CD8-positive, alpha-beta memory T cell (primary cell): ENCODE measurements at regions not wholly inside any gene's neighbourhood (a gene's known extent, or its start where the extent isn't known, plus 50 kb on each side); places are given as distances from the start of the nearest gene placed in this dataset.

Experiments
- CTCF ChIA-PET: fragments of 350-600 bp; sonication (Branson Sonifier 250); formaldehyde crosslinking; loops from one replicate; lab custom pipeline; 2021; ENCODE audit warnings: antibody characterized with exemption; lab: Charles Lee
- POLR2A ChIA-PET: fragments of 350-600 bp; sonication (Branson Sonifier 250); formaldehyde crosslinking; loops from one replicate; lab custom pipeline; 2021; ENCODE audit warnings: antibody characterized with exemption; lab: Charles Lee
- DNase-seq, 5 donors: peaks; one replicate each; pipeline versions ENCODE4 v3.0.0 to v3.0.0-alpha.2; 2020 to 2022; ENCODE audit warnings: mixed read lengths in 1 of 5
- H3K27ac ChIP-seq: one replicate; pipeline ENCODE4 v1.7.0; 2013; ENCODE audit warnings: low read depth, mild to moderate bottlenecking, low read length, moderate library complexity
- H3K27me3 ChIP-seq: 2 replicates; pipeline ENCODE4 v1.7.0; 2013; ENCODE audit warnings: low read length, mild to moderate bottlenecking; ENCODE audit not compliant: insufficient read depth, poor library complexity, severe bottlenecking
- H3K36me3 ChIP-seq: 2 replicates; pipeline ENCODE4 v1.7.0; 2013; ENCODE audit warnings: mild to moderate bottlenecking, low read length, moderate library complexity; ENCODE audit not compliant: insufficient read depth
- H3K4me1 ChIP-seq: 2 replicates; pipeline ENCODE4 v1.7.0; 2013; ENCODE audit warnings: mild to moderate bottlenecking, low read length, moderate library complexity; ENCODE audit not compliant: insufficient read depth
- H3K4me3 ChIP-seq: 2 replicates; pipeline ENCODE4 v1.7.0; 2013; ENCODE audit warnings: mild to moderate bottlenecking, low read length
- H3K9me3 ChIP-seq: 2 replicates; pipeline ENCODE4 v1.7.0; 2013; ENCODE audit warnings: mild to moderate bottlenecking, low read length
- H3K27ac Mint-ChIP-seq, 8 donors: one replicate each; pipeline ENCODE4 v1.8.0; 2020 to 2021; ENCODE audit warnings: mixed read lengths in 8 of 8, mild to moderate bottlenecking in 6 of 8, inconsistent platforms in 3 of 8, moderate library complexity in 3 of 8
- H3K27me3 Mint-ChIP-seq, 2 donors: one replicate each; pipeline ENCODE4 v1.8.0; 2020 to 2021; ENCODE audit warnings: mixed read lengths in 2 of 2, mild to moderate bottlenecking in 1 of 2, moderate library complexity in 1 of 2
- H3K36me3 Mint-ChIP-seq, 3 donors: one replicate each; pipeline ENCODE4 v1.8.0; 2020 to 2021; ENCODE audit warnings: mixed read lengths in 3 of 3, inconsistent platforms in 1 of 3, mild to moderate bottlenecking in 1 of 3
- H3K4me1 Mint-ChIP-seq, 3 donors: one replicate each; pipeline ENCODE4 v1.8.0; 2020 to 2021; ENCODE audit warnings: mixed read lengths in 3 of 3, inconsistent platforms in 1 of 3, mild to moderate bottlenecking in 1 of 3
- H3K4me3 Mint-ChIP-seq, 7 donors: one replicate each; pipeline ENCODE4 v1.8.0; 2020 to 2021; ENCODE audit warnings: mixed read lengths in 7 of 7, mild to moderate bottlenecking in 6 of 7, moderate library complexity in 4 of 7, inconsistent platforms in 2 of 7
- H3K9me3 Mint-ChIP-seq, 5 donors: one replicate each; pipeline ENCODE4 v1.8.0; 2020 to 2022; ENCODE audit warnings: mixed read lengths in 5 of 5, mild to moderate bottlenecking in 3 of 5, moderate library complexity in 2 of 5, inconsistent platforms in 1 of 5

DNA sequence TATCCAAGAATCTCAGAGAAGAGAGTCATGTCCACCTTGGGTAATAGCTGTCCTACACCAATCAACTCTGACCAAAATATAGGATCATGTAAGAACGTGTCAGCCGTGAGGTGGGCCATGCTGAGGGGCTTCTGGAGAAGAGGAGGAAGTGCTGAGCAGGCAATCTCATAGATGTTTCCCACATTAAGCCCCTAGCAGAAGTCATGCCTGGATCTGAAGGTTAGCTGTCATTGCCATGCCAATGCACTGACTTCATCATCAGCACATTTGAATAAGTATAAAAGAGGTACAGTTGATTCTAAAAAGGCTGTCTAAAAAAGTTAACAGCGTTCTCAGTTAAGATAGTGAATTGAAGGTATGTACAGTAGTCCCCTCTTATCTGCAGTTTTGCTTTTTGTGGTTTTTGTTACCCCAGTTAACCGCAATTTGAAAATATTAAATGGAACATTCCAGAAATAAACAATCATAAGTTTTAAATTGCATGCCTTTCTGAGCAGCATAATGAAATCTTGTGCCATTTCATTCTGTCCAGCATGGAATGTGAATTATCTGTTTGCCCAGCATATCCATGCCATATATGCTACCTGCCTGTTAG, 67.2 kb upstream of the TMEM17 start:
- ChIA-PET POLR2A (no interaction called here), CTCF (no interaction called here)
- Mint-ChIP-seq H3K27ac (no peak overlapping the region), H3K4me1 (peaks cover 0 to 5% (median 3%) of the 10 kb centered on the region in 3 donors), H3K9me3 (no peaks in the 10 kb centered on the region), H3K36me3 (no peaks in the 10 kb centered on the region), H3K4me3 (no peak overlapping the region), H3K27me3 (peaks cover 24 to 37% of the 10 kb centered on the region in 2 donors)
- no peak for DNase-seq
- no peaks in the 10 kb centered on the region for H3K9me3 ChIP-seq
- H3K4me3 ChIP-seq = no peak overlapping the region
- H3K36me3 ChIP-seq = no peaks in the 10 kb centered on the region
- H3K27me3 ChIP-seq = peaks cover 6% of the 10 kb centered on the region
- no peak overlapping the region for H3K27ac ChIP-seq
- H3K4me1 ChIP-seq = no peaks in the 10 kb centered on the region

DNA sequence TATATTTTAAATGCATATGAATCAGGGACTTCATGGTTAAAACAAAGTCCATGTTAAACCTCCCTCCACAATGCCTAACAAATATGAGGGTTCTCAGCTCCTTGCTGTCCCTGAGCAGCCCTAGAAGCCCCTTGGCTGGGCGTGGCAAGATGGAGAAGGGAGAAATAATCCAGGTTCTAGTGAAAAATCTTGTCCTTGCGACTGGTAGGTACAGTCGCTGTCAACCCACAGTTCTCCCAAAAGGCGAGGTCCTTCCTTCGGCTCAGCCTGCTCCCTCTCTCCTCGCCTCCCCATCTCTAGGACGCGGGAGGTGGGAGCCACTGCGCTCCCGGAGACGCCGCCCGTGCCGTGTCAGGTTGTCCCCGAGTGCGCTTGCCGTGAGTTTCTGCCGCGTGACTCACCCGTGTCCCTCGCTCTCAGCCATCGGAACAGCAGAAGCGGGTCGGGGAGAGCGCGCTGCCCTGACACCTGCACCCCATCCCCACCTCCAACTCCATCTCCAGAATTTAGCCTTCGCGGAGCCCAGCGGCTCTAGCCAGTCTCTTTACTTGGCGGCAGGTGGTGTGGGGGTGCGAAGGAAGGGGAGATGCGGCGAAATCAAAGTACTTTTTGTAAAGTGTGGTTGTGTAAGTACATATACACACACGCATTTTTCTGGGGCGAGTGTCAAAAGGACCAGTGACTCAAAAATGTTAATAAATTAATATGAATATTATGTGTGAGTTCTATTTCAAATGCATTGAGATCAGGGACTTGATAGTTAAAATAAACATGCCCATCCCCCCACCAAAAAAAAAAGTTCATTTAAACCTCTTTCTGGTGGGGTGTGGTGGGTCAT, 65.1 kb upstream of the TMEM17 start:
- Histone ChIP-seq H3K4me1 (no peaks in the 10 kb centered on the region), H3K4me3 (no peak overlapping the region), H3K36me3 (no peaks in the 10 kb centered on the region), H3K9me3 (no peaks in the 10 kb centered on the region), H3K27me3 (peaks cover 6% of the 10 kb centered on the region), H3K27ac (no peak overlapping the region)
- ChIA-PET CTCF (no interaction called here), POLR2A (no interaction called here)
- no peaks in the 10 kb centered on the region for H3K9me3 Mint-ChIP-seq
- no peak for DNase-seq
- H3K4me3 Mint-ChIP-seq = no peak overlapping the region
- H3K36me3 Mint-ChIP-seq = no peaks in the 10 kb centered on the region
- H3K27ac Mint-ChIP-seq = no peak overlapping the region
- peaks cover 22 to 37% of the 10 kb centered on the region in 2 donors for H3K27me3 Mint-ChIP-seq
- peaks cover 0 to 5% (median 3%) of the 10 kb centered on the region in 3 donors for H3K4me1 Mint-ChIP-seq

DNA sequence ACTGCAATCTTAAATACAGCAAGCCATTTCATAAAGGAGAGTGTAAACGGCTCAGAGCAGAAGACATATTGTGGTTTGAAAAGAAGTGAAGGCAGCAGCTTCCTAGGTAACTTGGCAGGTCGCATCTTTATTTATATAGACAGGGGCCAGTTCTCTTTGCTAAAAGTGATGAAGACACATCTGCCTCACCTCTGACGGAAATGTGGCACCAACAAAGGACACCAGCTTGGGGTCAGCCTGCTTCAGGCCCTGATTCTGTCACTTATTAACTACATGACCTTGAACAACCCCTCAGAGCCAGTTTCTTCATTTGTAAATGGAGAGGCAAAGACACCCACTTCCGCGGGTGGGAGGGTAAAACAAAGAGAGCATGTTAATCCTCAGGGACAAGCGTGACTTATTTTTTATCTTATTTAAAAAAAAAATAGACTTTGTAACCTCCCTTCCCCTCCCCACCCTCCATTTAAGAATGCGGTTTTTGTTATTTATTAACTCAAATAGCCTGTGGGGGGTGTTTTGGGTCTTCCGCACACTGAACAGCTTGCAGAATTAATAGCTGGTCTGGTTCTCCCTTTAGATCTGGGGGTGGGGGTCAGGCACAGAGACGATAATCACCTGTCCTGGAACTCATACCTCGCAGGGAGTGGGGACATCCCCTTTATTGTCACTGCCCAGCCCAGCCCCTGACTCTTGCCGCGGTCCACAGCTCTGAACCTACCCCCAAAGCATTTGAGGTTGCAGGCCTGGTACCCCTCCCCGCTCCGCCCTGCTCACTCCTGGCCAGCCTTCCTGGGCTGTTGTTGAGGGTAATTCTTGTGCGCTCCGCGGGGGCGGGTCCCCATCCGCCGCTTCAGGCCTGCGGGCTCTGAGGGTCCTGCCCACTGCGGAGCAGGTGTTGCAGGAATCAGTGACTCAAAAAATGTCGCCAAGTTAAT, 64.2 kb upstream of the TMEM17 start:
- Histone ChIP-seq H3K36me3 (no peaks in the 10 kb centered on the region), H3K27me3 (peaks cover 6% of the 10 kb centered on the region), H3K4me3 (no peak overlapping the region), H3K9me3 (no peaks in the 10 kb centered on the region), H3K27ac (no peak overlapping the region), H3K4me1 (no peaks in the 10 kb centered on the region)
- Mint-ChIP-seq H3K27me3 (peaks cover 22 to 34% of the 10 kb centered on the region in 2 donors), H3K9me3 (no peaks in the 10 kb centered on the region), H3K4me1 (peaks cover 0 to 5% (median 3%) of the 10 kb centered on the region in 3 donors), H3K4me3 (no peak overlapping the region), H3K36me3 (no peaks in the 10 kb centered on the region), H3K27ac (no peak overlapping the region)
- POLR2A ChIA-PET = no interaction called here
- CTCF ChIA-PET = no interaction called here
- DNase-seq = no peak

DNA sequence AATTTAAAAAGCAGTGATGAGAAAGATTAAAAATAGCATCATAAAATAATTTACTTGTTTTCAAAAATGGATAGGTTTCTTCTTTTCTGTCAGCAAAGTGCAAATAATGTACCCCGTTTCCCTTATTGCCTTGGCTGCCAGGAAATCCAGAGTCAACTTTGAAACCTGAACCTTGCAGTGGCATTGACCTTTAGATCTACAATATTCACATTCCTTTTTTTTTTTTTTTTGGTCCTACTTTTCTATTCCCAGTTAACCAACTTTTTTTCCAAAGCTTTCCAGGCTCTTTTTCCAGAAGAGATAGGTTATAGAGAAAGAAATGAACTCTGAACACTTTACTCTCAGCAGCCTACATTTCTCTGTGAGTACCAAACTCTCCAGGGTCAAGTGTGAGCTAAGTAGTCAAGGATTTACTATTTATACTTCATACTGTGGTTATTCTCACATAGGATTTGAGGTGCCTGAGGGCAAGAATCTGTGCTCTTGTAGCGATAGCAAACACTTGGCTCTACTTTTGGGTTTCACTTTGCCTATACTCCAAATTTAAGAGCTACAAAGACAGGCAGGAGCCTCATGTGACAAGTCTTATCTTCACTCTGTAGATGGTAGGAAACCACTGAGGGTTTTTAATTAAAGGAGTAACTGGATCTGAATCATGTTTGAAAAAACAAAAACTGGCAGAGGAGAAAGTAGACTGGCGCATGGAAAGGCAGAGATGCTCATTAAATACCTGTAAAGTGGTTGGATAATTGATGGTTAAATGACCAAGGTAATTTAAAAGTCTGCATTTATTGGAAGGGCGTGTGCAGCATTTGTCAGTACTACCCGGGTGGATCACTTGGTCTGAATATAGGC, 63.2 kb upstream of the TMEM17 start:
- no peaks in the 10 kb centered on the region for H3K4me1 ChIP-seq
- no peak overlapping the region for H3K27ac ChIP-seq
- Mint-ChIP-seq H3K27me3 (peaks cover 21 to 34% of the 10 kb centered on the region in 2 donors), H3K27ac (no peak overlapping the region), H3K4me1 (peaks cover 0 to 5% (median 3%) of the 10 kb centered on the region in 3 donors), H3K4me3 (no peak overlapping the region), H3K36me3 (no peaks in the 10 kb centered on the region), H3K9me3 (no peaks in the 10 kb centered on the region)
- DNase-seq = no peak
- peaks cover 6% of the 10 kb centered on the region for H3K27me3 ChIP-seq
- CTCF ChIA-PET = no interaction called here
- no peaks in the 10 kb centered on the region for H3K36me3 ChIP-seq
- POLR2A ChIA-PET = no interaction called here
- no peak overlapping the region for H3K4me3 ChIP-seq
- no peaks in the 10 kb centered on the region for H3K9me3 ChIP-seq

DNA sequence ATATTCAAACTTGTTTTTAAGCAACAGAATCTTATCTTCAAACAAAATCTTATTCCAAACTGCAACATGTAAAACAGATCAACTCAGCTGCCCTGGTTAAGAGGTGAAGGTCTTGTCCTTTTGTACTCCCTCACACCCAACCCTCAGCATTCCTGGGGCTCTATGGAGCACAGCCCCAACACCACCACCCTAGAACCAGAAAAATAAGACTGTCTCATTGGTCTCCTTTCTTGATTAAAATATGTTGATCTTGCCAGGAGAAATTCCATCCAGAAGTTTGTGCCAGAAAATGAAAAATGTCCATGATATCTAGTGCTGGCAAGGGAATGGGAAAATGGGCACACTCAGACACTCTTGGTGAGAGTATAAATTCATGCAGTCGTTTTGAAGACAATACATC, 62.1 kb upstream of the TMEM17 start:
- no peaks in the 10 kb centered on the region for H3K9me3 Mint-ChIP-seq
- Histone ChIP-seq H3K4me3 (no peak overlapping the region), H3K27me3 (peaks cover 6% of the 10 kb centered on the region), H3K4me1 (no peaks in the 10 kb centered on the region), H3K9me3 (no peaks in the 10 kb centered on the region), H3K27ac (no peak overlapping the region), H3K36me3 (no peaks in the 10 kb centered on the region)
- H3K27ac Mint-ChIP-seq = no peak overlapping the region
- no peak for DNase-seq
- no peak overlapping the region for H3K4me3 Mint-ChIP-seq
- H3K27me3 Mint-ChIP-seq = peaks cover 21 to 30% of the 10 kb centered on the region in 2 donors
- CTCF ChIA-PET = no interaction called here
- H3K36me3 Mint-ChIP-seq = no peaks in the 10 kb centered on the region
- peaks cover 0 to 5% (median 3%) of the 10 kb centered on the region in 3 donors for H3K4me1 Mint-ChIP-seq
- POLR2A ChIA-PET = no interaction called here

DNA sequence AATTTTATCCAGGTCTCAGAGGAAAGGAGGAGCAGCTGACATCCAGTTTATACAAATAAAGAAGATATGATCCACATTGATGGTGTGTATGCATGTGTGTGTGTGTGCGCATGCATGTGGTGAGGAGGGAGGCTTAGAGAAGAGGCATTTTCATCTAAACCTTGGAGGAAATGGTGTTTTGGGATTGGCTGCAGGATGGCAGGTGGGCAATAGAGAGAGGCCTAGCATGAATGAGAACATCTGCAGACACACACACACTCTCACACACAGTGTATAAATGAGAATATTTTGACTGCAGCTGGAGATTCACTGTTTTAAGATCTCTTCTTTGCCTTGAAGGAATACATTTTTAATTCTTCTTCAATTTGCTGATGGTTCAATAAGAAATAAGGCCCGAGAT, 61.7 kb upstream of the TMEM17 start:
- CTCF ChIA-PET = no interaction called here
- Mint-ChIP-seq H3K27me3 (peaks cover 17 to 26% of the 10 kb centered on the region in 2 donors), H3K4me1 (peaks cover 0 to 5% (median 3%) of the 10 kb centered on the region in 3 donors), H3K27ac (no peak overlapping the region), H3K4me3 (no peak overlapping the region), H3K36me3 (no peaks in the 10 kb centered on the region), H3K9me3 (no peaks in the 10 kb centered on the region)
- Histone ChIP-seq H3K27ac (no peak overlapping the region), H3K4me3 (no peak overlapping the region), H3K36me3 (no peaks in the 10 kb centered on the region), H3K9me3 (no peaks in the 10 kb centered on the region), H3K27me3 (peaks cover 6% of the 10 kb centered on the region), H3K4me1 (no peaks in the 10 kb centered on the region)
- POLR2A ChIA-PET = no interaction called here
- DNase-seq = no peak

DNA sequence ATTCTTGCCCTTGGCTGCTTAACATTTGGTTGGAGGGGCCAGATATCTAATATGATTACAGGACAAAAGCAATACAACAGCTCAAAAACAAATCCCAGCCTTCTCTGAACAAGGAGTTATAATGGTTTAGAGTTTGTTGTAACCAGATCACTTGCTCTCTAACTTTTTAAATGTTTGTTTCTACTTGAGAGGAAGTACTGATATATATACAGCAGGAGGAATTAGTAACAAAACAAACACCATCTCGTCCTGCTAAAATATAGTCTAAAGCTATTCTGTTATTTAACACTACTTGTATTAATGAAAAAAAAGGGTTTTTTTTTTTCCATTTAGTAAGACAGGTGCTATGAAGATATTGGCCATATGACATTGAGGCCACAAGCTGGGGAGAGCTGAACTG, 60.9 kb upstream of the TMEM17 start:
- DNase-seq = no peak
- POLR2A ChIA-PET = interaction anchor here (0.7 kb wide), 1 partner anchor 30 kb away, joined by 3 read pairs; no protein-coding TSS in a partner anchor
- CTCF ChIA-PET = no interaction called here

More for the DNA sequence above, 60.9 kb upstream of the TMEM17 start:
- H3K4me3 Mint-ChIP-seq = no peak overlapping the region
- Histone ChIP-seq H3K27ac (no peak overlapping the region), H3K4me3 (no peak overlapping the region), H3K36me3 (no peaks in the 10 kb centered on the region), H3K9me3 (no peaks in the 10 kb centered on the region), H3K27me3 (peaks cover 6% of the 10 kb centered on the region), H3K4me1 (no peaks in the 10 kb centered on the region)
- no peaks in the 10 kb centered on the region for H3K9me3 Mint-ChIP-seq
- H3K36me3 Mint-ChIP-seq = no peaks in the 10 kb centered on the region
- H3K4me1 Mint-ChIP-seq = peaks cover 0 to 5% (median 3%) of the 10 kb centered on the region in 3 donors
- H3K27me3 Mint-ChIP-seq = peaks cover 13 to 24% of the 10 kb centered on the region in 2 donors
- H3K27ac Mint-ChIP-seq = no peak overlapping the region
